Panc1 (cell line): ENCODE measurements at regions not wholly inside any gene's neighbourhood (a gene's known extent, or its start where the extent isn't known, plus 50 kb on each side); places are given as distances from the start of the nearest gene placed in this dataset.
"Not testable (repeated sequence)": the region's sequence is repeated elsewhere in the genome, so short reads cannot be mapped to it uniquely, and the experiment has no call there.

Source experiments
- ATAC-seq: fragments of 200-7000 bp; cut with Tn5 transposase; 2 replicates; pipeline ENCODE4 v1.9.1; 2020; ENCODE audit warnings: mild to moderate bottlenecking, moderate library complexity
- BruUV-seq: library from RNA; stranded (reverse); fragments of 400-500 nt; replicated peaks from 2 replicates; lab custom pipeline; 2021; lab: Mats Ljungman, UMichigan
- CTCF ChIA-PET: fragments of 300-600 bp; sonication (Branson Sonifier 250); formaldehyde crosslinking; loops from one replicate; lab custom pipeline; 2022; ENCODE audit warnings: antibody characterized with exemption; lab: Charles Lee
- POLR2A ChIA-PET: fragments of 300-600 bp; sonication (Branson Sonifier 250); formaldehyde crosslinking; loops from one replicate; lab custom pipeline; 2022; ENCODE audit warnings: antibody characterized with exemption; lab: Charles Lee
- DNase-seq: peaks from one replicate; pipeline ENCODE4 v3.0.0-alpha.2; 2010; ENCODE audit warnings: low read depth, low spot score
- H3K27ac ChIP-seq: 2 replicates; pipeline ENCODE4 v1.5.1; 2011; ENCODE audit warnings: mild to moderate bottlenecking, low read length, inconsistent platforms
- H3K27me3 ChIP-seq: fragments of 200-500 bp; sonication (Bioruptor generic); 2 replicates; pipeline ENCODE4 v1.6.0; 2014; ENCODE audit warnings: low read length, inconsistent platforms; ENCODE audit not compliant: control insufficient read depth, insufficient read depth
- H3K36me3 ChIP-seq: fragments of 200-500 bp; sonication (Bioruptor generic); 2 replicates; pipeline ENCODE4 v1.5.1; 2014; ENCODE audit warnings: inconsistent platforms, mild to moderate bottlenecking, low read length, moderate library complexity; ENCODE audit not compliant: control insufficient read depth, insufficient read depth
- H3K4me1 ChIP-seq: 2 replicates; pipeline ENCODE4 v1.5.1; 2011; ENCODE audit warnings: inconsistent platforms, mild to moderate bottlenecking, low read length, moderate library complexity; ENCODE audit not compliant: control insufficient read depth, insufficient read depth
- H3K4me3 ChIP-seq, 2 experiments: 2 replicates each; pipeline ENCODE4 v1.5.1; 2011 to 2012; ENCODE audit warnings: low read depth in 2 of 2, low read length in 2 of 2, mild to moderate bottlenecking in 2 of 2, inconsistent platforms in 1 of 2, moderate library complexity in 1 of 2
- H3K9me3 ChIP-seq: fragments of 200-500 bp; sonication (Bioruptor generic); 2 replicates; pipeline ENCODE4 v1.5.1; 2014; ENCODE audit warnings: low read depth, mild to moderate bottlenecking, inconsistent platforms, low read length, moderate library complexity; ENCODE audit not compliant: control insufficient read depth, insufficient read depth
- CTCF ChIP-seq: fragments of 450-650 bp; IDR thresholded peaks from 2 replicates; pipeline ENCODE4 v1.5.1; 2017; ENCODE audit warnings: mild to moderate bottlenecking
- POLR2AphosphoS5 ChIP-seq: IDR thresholded peaks from 2 replicates; pipeline ENCODE4 v1.6.1; 2012; ENCODE audit warnings: mild to moderate bottlenecking, low read depth, low read length, moderate library complexity
- REST ChIP-seq, 2 experiments: IDR thresholded peaks; 2 replicates each; pipeline ENCODE4 v1.6.1; 2011 to 2012; ENCODE audit warnings: low read depth in 2 of 2, control low read depth in 1 of 2, low read length in 1 of 2, mild to moderate bottlenecking in 1 of 2, moderate library complexity in 1 of 2; ENCODE audit not compliant: insufficient read depth in 1 of 2
- SIN3A ChIP-seq: IDR thresholded peaks from 2 replicates; pipeline ENCODE4 v1.6.1; 2012; ENCODE audit warnings: low read depth, mild to moderate bottlenecking, low read length, moderate library complexity, borderline replicate concordance; ENCODE audit not compliant: insufficient read depth
- TCF7L2 ChIP-seq: IDR thresholded peaks from 2 replicates; pipeline ENCODE4 v1.6.1; 2011; ENCODE audit warnings: mild to moderate bottlenecking, low read depth, low read length, inconsistent platforms
- in situ Hi-C: cut with HindIII; loops from 2 replicates; pipeline ENCODE4 v1.10.0; 2016; ENCODE audit warnings: low sequenced_read_pairs, low pct_unique_long_range_greater_than_20kb
- intact Hi-C: fragments of 100-400 bp; cut with micrococcal nuclease; formaldehyde crosslinking; loops from one replicate; pipeline ENCODE4 v1.10.0; 2022; ENCODE audit not compliant: unreplicated experiment

- Histone ChIP-seq H3K27ac (no peak overlapping the region), H3K9me3 (no peaks in the 10 kb centered on the region), H3K27me3 (no peaks in the 10 kb centered on the region; the same call in 1 of the 2 replicates), H3K4me3 (peak overlapping the region in 1 of 2 experiments; percentile 19; a peak in 1 of 4 replicates), H3K4me1 (no peaks in the 10 kb centered on the region; the same call in 1 of the 2 replicates), H3K36me3 (no peaks in the 10 kb centered on the region)
- CTCF ChIA-PET = interaction anchor here (0.5 to 0.6 kb wide), 2 partner anchors 11 to 1736 kb away, joined by 3 to 4 read pairs; no protein-coding TSS in a partner anchor
- peak; percentile 97 for ATAC-seq
- no peak for TF ChIP-seq SIN3A
- TF ChIP-seq REST (IDR thresholded peaks at IDR 0.05; ENCODE audit: insufficient read depth in 1 of 2, low read depth in 2 of 2, low read length in 1 of 2) = no peak
- TF ChIP-seq POLR2AphosphoS5 = no peak
- peak; percentile 96 for TF ChIP-seq CTCF
- in situ Hi-C loops = no loop called here
- BruUV-seq = no TSS peak
- POLR2A ChIA-PET = no interaction called here
- intact Hi-C loops = loop anchor here (5.0 kb wide), 1 partner anchor 575 kb away; no protein-coding TSS in a partner anchor
- DNase-seq = peak; percentile 52
Measured at GRCh38 chr2:7097353-7097895, 180.2 kb downstream of the RNF144A start.

GRCh38 chr2:7098816-7099215 lies 181.6 kb downstream of the RNF144A start:
- TF ChIP-seq REST (IDR thresholded peaks at IDR 0.05; ENCODE audit: insufficient read depth in 1 of 2, low read depth in 2 of 2, low read length in 1 of 2) = no peak
- no peak for TF ChIP-seq POLR2AphosphoS5
- no peak for TF ChIP-seq SIN3A
- no peak for TF ChIP-seq CTCF
- TF ChIP-seq TCF7L2 = no peak
- Histone ChIP-seq H3K27me3 (no peaks in the 10 kb centered on the region; the same call in 1 of the 2 replicates), H3K9me3 (no peaks in the 10 kb centered on the region), H3K36me3 (no peaks in the 10 kb centered on the region), H3K27ac (no peak overlapping the region), H3K4me1 (no peaks in the 10 kb centered on the region; the same call in 1 of the 2 replicates), H3K4me3 (no peak overlapping the region)
- POLR2A ChIA-PET = no interaction called here
- ATAC-seq (no peak), DNase-seq (no peak)
- intact Hi-C loops (loop anchor here (5.0 kb wide), 1 partner anchor 573 kb away; no protein-coding TSS in a partner anchor), in situ Hi-C loops (no loop called here)
- CTCF ChIA-PET = no interaction called here
- BruUV-seq = no TSS peak

- H3K27me3 ChIP-seq, ATAC-seq, BruUV-seq, H3K4me3 ChIP-seq, DNase-seq, CTCF ChIA-PET, H3K9me3 ChIP-seq, H3K36me3 ChIP-seq, POLR2A ChIA-PET, H3K27ac ChIP-seq, in situ Hi-C loops, H3K4me1 ChIP-seq: not testable (repeated sequence)
- intact Hi-C loops = loop anchor here (5.0 kb wide), 1 partner anchor 573 kb away; no protein-coding TSS in a partner anchor
Measured at GRCh38 chr2:7099687-7100086, 182.5 kb downstream of the RNF144A start.
